Right lung (tissue), 2 donors: ENCODE measurements at regions not wholly inside any gene's neighbourhood (a gene's known extent, or its start where the extent isn't known, plus 50 kb on each side); places are given as distances from the start of the nearest gene placed in this dataset.
"Not testable (repeated sequence)": the region's sequence is repeated elsewhere in the genome, so short reads cannot be mapped to it uniquely, and the experiment has no call there.

Source experiments
- DNase-seq, 2 donors: peaks; one replicate each; pipeline ENCODE4 v3.0.0-alpha.2; 2013

GRCh38 chr2:58629545-58630119 lies 388.5 kb upstream of the FANCL start:
- DNase-seq, result no peak

- no peak for DNase-seq
Observed at GRCh38 chr2:58620896-58621295, 379.8 kb upstream of the FANCL start.

- no peak for DNase-seq
Observed at GRCh38 chr2:58620093-58620492, 379.0 kb upstream of the FANCL start.

GRCh38 chr2:58616961-58617360 lies 375.8 kb upstream of the FANCL start:
- DNase-seq, result peak in 1 of 2 donors; percentile 6

- DNase-seq, result no peak
Observed at GRCh38 chr2:58614219-58614618, 373.1 kb upstream of the FANCL start.

GRCh38 chr2:58612973-58613372 lies 371.8 kb upstream of the FANCL start:
- no peak for DNase-seq

- no peak for DNase-seq
Observed at GRCh38 chr2:58609326-58609725, 368.2 kb upstream of the FANCL start.

- no peak for DNase-seq
Observed at GRCh38 chr2:58608146-58608545, 367.0 kb upstream of the FANCL start.

- DNase-seq, result no peak
Observed at GRCh38 chr2:58607448-58607847, 366.3 kb upstream of the FANCL start.

GRCh38 chr2:58606799-58607198 lies 365.7 kb upstream of the FANCL start:
- DNase-seq, result no peak

GRCh38 chr2:58604096-58604495 lies 363.0 kb upstream of the FANCL start:
- DNase-seq, result no peak

- DNase-seq, result no peak
Observed at GRCh38 chr2:58601017-58601416, 359.9 kb upstream of the FANCL start.

GRCh38 chr2:58598171-58598570 lies 357.0 kb upstream of the FANCL start:
- no peak for DNase-seq

GRCh38 chr2:58595714-58596113 lies 354.6 kb upstream of the FANCL start:
- no peak for DNase-seq

- no peak for DNase-seq
Observed at GRCh38 chr2:58594762-58595161, 353.6 kb upstream of the FANCL start.

GRCh38 chr2:58594175-58594574 lies 353.1 kb upstream of the FANCL start:
- no peak for DNase-seq

GRCh38 chr2:58586178-58586577 lies 345.1 kb upstream of the FANCL start:
- not testable (repeated sequence) for DNase-seq

GRCh38 chr2:58585233-58585632 lies 344.1 kb upstream of the FANCL start:
- no peak for DNase-seq

GRCh38 chr2:58584606-58585118 lies 343.5 kb upstream of the FANCL start:
- no peak for DNase-seq

- DNase-seq, result no peak
Observed at GRCh38 chr2:58578276-58578675, 337.2 kb upstream of the FANCL start.

- DNase-seq, result no peak
Observed at GRCh38 chr2:58574873-58575272, 333.7 kb upstream of the FANCL start.

GRCh38 chr2:58572731-58573130 lies 331.6 kb upstream of the FANCL start:
- no peak for DNase-seq

- peak; percentile 41 to 42 for DNase-seq
Observed at GRCh38 chr2:58571181-58571852, 330.2 kb upstream of the FANCL start.
